CD14-positive monocyte (primary cell): ENCODE measurements at regions not wholly inside any gene's neighbourhood (a gene's known extent, or its start where the extent isn't known, plus 50 kb on each side); places are given as distances from the start of the nearest gene placed in this dataset.

Experiments
- DNase-seq, 3 donors: peaks; one replicate each; pipeline ENCODE4 v3.0.0-alpha.2; 2011 to 2022
- H2AFZ ChIP-seq: 2 replicates; pipeline ENCODE4 v1.6.0; 2012; ENCODE audit warnings: mild to moderate bottlenecking, low read depth, low read length, inconsistent platforms; ENCODE audit not compliant: insufficient read depth, poor library complexity, severe bottlenecking
- H3K27ac ChIP-seq, 2 donors: 1 replicate in 1 of 2; 2 replicates in 1 of 2; pipeline ENCODE4 v1.5.1; 2012 to 2013; ENCODE audit warnings: low read length in 2 of 2, control low read depth in 1 of 2, inconsistent platforms in 1 of 2, low read depth in 1 of 2, mild to moderate bottlenecking in 1 of 2
- H3K27me3 ChIP-seq, 2 donors: one replicate each; pipeline versions ENCODE4 v1.6.0 to v1.6.1; 2011 to 2013; ENCODE audit warnings: low read length in 2 of 2; ENCODE audit not compliant: control insufficient read depth in 2 of 2, insufficient read depth in 2 of 2
- H3K36me3 ChIP-seq, 2 donors: replicated peaks in 1 of 2; 1 replicate in 1 of 2; 2 replicates in 1 of 2; pipeline versions ENCODE4 v1.5.1 to v1.6.1; 2012 to 2013; ENCODE audit warnings: low read length in 2 of 2, control low read depth in 1 of 2, inconsistent platforms in 1 of 2, mild to moderate bottlenecking in 1 of 2; ENCODE audit not compliant: insufficient read depth in 2 of 2, control insufficient read depth in 1 of 2
- H3K4me1 ChIP-seq, 2 donors: 1 replicate in 1 of 2; 2 replicates in 1 of 2; pipeline versions ENCODE4 v1.5.1 to v1.6.1; 2012 to 2013; ENCODE audit warnings: low read length in 2 of 2, control low read depth in 1 of 2, inconsistent platforms in 1 of 2, mild to moderate bottlenecking in 1 of 2, moderate library complexity in 1 of 2; ENCODE audit not compliant: insufficient read depth in 2 of 2, control insufficient read depth in 1 of 2
- H3K4me2 ChIP-seq: replicated peaks from 2 replicates; pipeline ENCODE3; 2012; ENCODE audit warnings: low read length, moderate library complexity, mild to moderate bottlenecking; ENCODE audit not compliant: poor library complexity, severe bottlenecking; ENCODE audit errors: extremely low read depth
- H3K4me3 ChIP-seq, 3 experiments: fragments of 200-600 bp in 1 of 3; sonication (generic) in 1 of 3; replicated peaks in 1 of 3; 1 replicate in 2 of 3; 2 replicates in 1 of 3; pipeline ENCODE4 v1.5.1; 2011 to 2013; ENCODE audit warnings: low read length in 3 of 3, mild to moderate bottlenecking in 3 of 3, control low read depth in 2 of 3, low read depth in 2 of 3, inconsistent platforms in 1 of 3, moderate library complexity in 1 of 3
- H3K79me2 ChIP-seq: 2 replicates; pipeline ENCODE4 v1.6.0; 2012; ENCODE audit warnings: mild to moderate bottlenecking, control low read depth, inconsistent platforms, low read length, moderate library complexity; ENCODE audit not compliant: insufficient read depth
- H3K9ac ChIP-seq: 2 replicates; pipeline ENCODE4 v1.6.0; 2017; ENCODE audit warnings: low read length, mild to moderate bottlenecking; ENCODE audit not compliant: insufficient read depth, poor library complexity, severe bottlenecking
- H3K9me3 ChIP-seq, 2 donors: replicated peaks in 1 of 2; 1 replicate in 1 of 2; 2 replicates in 1 of 2; pipeline versions ENCODE4 v1.5.1 to v1.6.1; 2012 to 2013; ENCODE audit warnings: low read length in 2 of 2, control low read depth in 1 of 2; ENCODE audit not compliant: control insufficient read depth in 1 of 2, insufficient read depth in 1 of 2
- H4K20me1 ChIP-seq: 2 replicates; pipeline ENCODE4 v1.6.0; 2012; ENCODE audit warnings: mild to moderate bottlenecking, low read length, control low read depth, moderate library complexity; ENCODE audit not compliant: insufficient read depth
- H3K27ac Mint-ChIP-seq, 7 donors: one replicate each; pipeline ENCODE4 v1.8.0; 2020; ENCODE audit warnings: mild to moderate bottlenecking in 7 of 7, mixed read lengths in 7 of 7, moderate library complexity in 6 of 7, inconsistent platforms in 2 of 7
- H3K27me3 Mint-ChIP-seq, 3 donors: one replicate each; pipeline ENCODE4 v1.8.0; 2021 to 2022; ENCODE audit warnings: low read depth in 3 of 3, mild to moderate bottlenecking in 3 of 3, mixed read lengths in 3 of 3, moderate library complexity in 3 of 3, inconsistent platforms in 1 of 3
- H3K36me3 Mint-ChIP-seq, 2 donors: one replicate each; pipeline ENCODE4 v1.8.0; 2020; ENCODE audit warnings: mixed read lengths in 2 of 2, inconsistent platforms in 1 of 2, mild to moderate bottlenecking in 1 of 2
- H3K4me1 Mint-ChIP-seq: one replicate; pipeline ENCODE4 v1.8.0; 2020; ENCODE audit warnings: mild to moderate bottlenecking, mixed read lengths
- H3K4me3 Mint-ChIP-seq, 2 donors: one replicate each; pipeline ENCODE4 v1.8.0; 2020; ENCODE audit warnings: mild to moderate bottlenecking in 2 of 2, mixed read lengths in 2 of 2, moderate library complexity in 1 of 2
- H3K9me3 Mint-ChIP-seq, 7 donors: one replicate each; pipeline ENCODE4 v1.8.0; 2020 to 2022; ENCODE audit warnings: mixed read lengths in 7 of 7, mild to moderate bottlenecking in 6 of 7, moderate library complexity in 6 of 7, inconsistent platforms in 2 of 7
- WGBS: methylation state at CpG from one replicate; pipeline ENCODE4 v1.1.5; 2013; ENCODE audit warnings: missing lambda C conversion rate; ENCODE audit not compliant: insufficient coverage; 5-methylcytosine and 5-hydroxymethylcytosine counted together
- intact Hi-C, 2 donors: fragments of 100-400 bp; cut with micrococcal nuclease; formaldehyde crosslinking; loops; one replicate each; pipeline versions ENCODE4 v1.15.0 to v1.15.1; 2023
- TF ChIP-seq, protein P1 (sequence below): fragments of 200-600 bp; IDR thresholded peaks from one replicate; pipeline ENCODE4 v1.8.0; 2022; ENCODE audit warnings: antibody characterized with exemption, mild to moderate bottlenecking

DNA sequence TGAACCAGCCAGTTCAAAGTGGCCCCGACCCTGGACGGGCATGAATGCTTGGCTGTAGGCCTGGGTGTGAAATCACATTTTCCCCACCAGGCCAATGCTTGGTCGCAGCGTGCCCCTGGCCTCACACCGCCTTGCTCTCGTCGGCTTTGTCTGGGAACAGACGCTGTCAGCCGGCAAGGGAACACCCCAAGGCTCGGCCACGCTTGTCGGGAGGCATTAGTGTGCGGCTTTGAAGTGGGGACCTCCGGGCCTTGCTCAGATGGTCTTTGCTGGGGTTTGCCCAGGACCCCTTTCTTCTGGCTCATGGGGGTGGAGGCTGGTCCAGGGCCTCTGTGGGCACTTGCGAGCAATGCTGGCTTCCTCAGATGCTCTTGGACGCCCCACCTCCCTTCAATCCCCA, 79.1 kb downstream of the INHBB start:
- Histone ChIP-seq H4K20me1 (no peaks in the 10 kb centered on the region), H3K9ac (no peak overlapping the region), H2AFZ (no peak overlapping the region), H3K36me3 (no peaks in the 10 kb centered on the region), H3K79me2 (no peaks in the 10 kb centered on the region), H3K4me2 (no peak overlapping the region), H3K4me1 (no peaks in the 10 kb centered on the region), H3K9me3 (no peaks in the 10 kb centered on the region), H3K4me3 (no peak overlapping the region), H3K27ac (no peak overlapping the region), H3K27me3 (no peaks in the 10 kb centered on the region)
- intact Hi-C loops, result no loop called here
- H3K36me3 Mint-ChIP-seq, result no peaks in the 10 kb centered on the region
- WGBS, result 87% methylated on average over 14 of the region's 16 CpGs
- no peaks in the 10 kb centered on the region for H3K4me1 Mint-ChIP-seq
- H3K4me3 Mint-ChIP-seq, result no peak overlapping the region
- no peak for DNase-seq
- TF ChIP-seq, protein P1, sequence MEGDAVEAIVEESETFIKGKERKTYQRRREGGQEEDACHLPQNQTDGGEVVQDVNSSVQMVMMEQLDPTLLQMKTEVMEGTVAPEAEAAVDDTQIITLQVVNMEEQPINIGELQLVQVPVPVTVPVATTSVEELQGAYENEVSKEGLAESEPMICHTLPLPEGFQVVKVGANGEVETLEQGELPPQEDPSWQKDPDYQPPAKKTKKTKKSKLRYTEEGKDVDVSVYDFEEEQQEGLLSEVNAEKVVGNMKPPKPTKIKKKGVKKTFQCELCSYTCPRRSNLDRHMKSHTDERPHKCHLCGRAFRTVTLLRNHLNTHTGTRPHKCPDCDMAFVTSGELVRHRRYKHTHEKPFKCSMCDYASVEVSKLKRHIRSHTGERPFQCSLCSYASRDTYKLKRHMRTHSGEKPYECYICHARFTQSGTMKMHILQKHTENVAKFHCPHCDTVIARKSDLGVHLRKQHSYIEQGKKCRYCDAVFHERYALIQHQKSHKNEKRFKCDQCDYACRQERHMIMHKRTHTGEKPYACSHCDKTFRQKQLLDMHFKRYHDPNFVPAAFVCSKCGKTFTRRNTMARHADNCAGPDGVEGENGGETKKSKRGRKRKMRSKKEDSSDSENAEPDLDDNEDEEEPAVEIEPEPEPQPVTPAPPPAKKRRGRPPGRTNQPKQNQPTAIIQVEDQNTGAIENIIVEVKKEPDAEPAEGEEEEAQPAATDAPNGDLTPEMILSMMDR, result no peak
- peaks cover 0 to 2% (median 0%) of the 10 kb centered on the region in 7 donors for H3K9me3 Mint-ChIP-seq
- no peak overlapping the region for H3K27ac Mint-ChIP-seq
- H3K27me3 Mint-ChIP-seq, result peaks cover 8 to 19% (median 19%) of the 10 kb centered on the region in 3 donors

DNA sequence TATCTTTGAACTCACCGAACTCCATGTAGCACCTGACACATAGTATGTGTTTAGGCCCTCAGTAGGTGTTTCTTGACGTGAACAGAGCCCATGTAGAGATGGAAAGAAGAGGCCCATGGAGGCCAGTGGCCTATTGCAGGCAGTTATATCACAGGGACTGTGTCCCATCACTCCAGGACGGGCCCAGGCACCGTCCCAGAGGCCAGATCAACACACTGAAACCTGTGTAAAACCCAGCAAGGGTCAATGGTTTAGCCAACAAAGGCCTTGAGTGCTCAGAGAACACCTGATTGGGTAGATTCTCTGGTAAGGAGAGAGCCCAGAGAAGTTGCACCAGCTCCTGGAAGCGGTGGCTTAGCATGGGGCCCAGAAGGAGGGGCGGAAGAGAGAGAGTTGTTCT, 82.8 kb downstream of the INHBB start:
- Mint-ChIP-seq H3K4me1 (no peaks in the 10 kb centered on the region), H3K27me3 (peaks cover 8 to 12% (median 9%) of the 10 kb centered on the region in 3 donors), H3K4me3 (no peak overlapping the region), H3K27ac (no peak overlapping the region), H3K9me3 (peaks cover 0 to 2% (median 0%) of the 10 kb centered on the region in 7 donors), H3K36me3 (no peaks in the 10 kb centered on the region)
- Histone ChIP-seq H3K36me3 (no peaks in the 10 kb centered on the region), H3K27ac (no peak overlapping the region), H2AFZ (no peak overlapping the region), H3K79me2 (no peaks in the 10 kb centered on the region), H3K4me1 (no peaks in the 10 kb centered on the region), H3K9ac (no peak overlapping the region), H3K4me3 (no peak overlapping the region), H4K20me1 (no peaks in the 10 kb centered on the region), H3K27me3 (no peaks in the 10 kb centered on the region), H3K4me2 (no peak overlapping the region), H3K9me3 (no peaks in the 10 kb centered on the region)
- intact Hi-C loops, result no loop called here
- no peak for DNase-seq
- WGBS, result 76% methylated on average over 2 of the region's 6 CpGs
- TF ChIP-seq, protein P1, result no peak
